ENCODE measurements at regions not wholly inside any gene's neighbourhood (a gene's known extent, or its start where the extent isn't known, plus 50 kb on each side); places are given as distances from the start of the nearest gene placed in this dataset.

- no peak for DNase-seq
- TF ChIP-seq CTCF (IDR thresholded peaks at IDR 0.05; ENCODE audit: low read depth, low read length): no peak
- H3K4me3 ChIP-seq (ENCODE audit: low read depth, low read length): no peak overlapping the region
Measured at GRCh38 chr2:128412181-128412871, 93.7 kb upstream of the HS6ST1 start.

GRCh38 chr2:128413014-128413717 lies 94.5 kb upstream of the HS6ST1 start:
- H3K4me3 ChIP-seq (ENCODE audit: low read depth, low read length): no peak overlapping the region

More at GRCh38 chr2:128412181-128412871, 93.7 kb upstream of the HS6ST1 start:
- Histone ChIP-seq H3K9me3 (no peaks in the 10 kb centered on the region), H3K36me3 (no peaks in the 10 kb centered on the region), H3K4me1 (peaks cover 13% of the 10 kb centered on the region), H3K27me3 (no peaks in the 10 kb centered on the region)

GRCh38 chr2:128413718-128414341 lies 95.2 kb upstream of the HS6ST1 start:
- H3K36me3 ChIP-seq: no peaks in the 10 kb centered on the region
- H3K4me3 ChIP-seq (ENCODE audit: low read depth, low read length): no peak overlapping the region
- no peak for TF ChIP-seq CTCF (IDR thresholded peaks at IDR 0.05; ENCODE audit: low read depth, low read length)
- H3K9me3 ChIP-seq: no peaks in the 10 kb centered on the region
- peak; percentile 50 for DNase-seq
- H3K27me3 ChIP-seq: no peaks in the 10 kb centered on the region
- H3K4me1 ChIP-seq: peaks cover 13% of the 10 kb centered on the region

More at GRCh38 chr2:128413014-128413717, 94.5 kb upstream of the HS6ST1 start:
- peaks cover 13% of the 10 kb centered on the region for H3K4me1 ChIP-seq
- no peak for TF ChIP-seq CTCF (IDR thresholded peaks at IDR 0.05; ENCODE audit: low read depth, low read length)
- DNase-seq: no peak
- no peaks in the 10 kb centered on the region for H3K27me3 ChIP-seq
- H3K9me3 ChIP-seq: no peaks in the 10 kb centered on the region
- H3K36me3 ChIP-seq: no peaks in the 10 kb centered on the region

GRCh38 chr2:128414351-128414750 lies 95.7 kb upstream of the HS6ST1 start:
- Histone ChIP-seq H3K4me1 (peaks cover 13% of the 10 kb centered on the region), H3K36me3 (no peaks in the 10 kb centered on the region), H3K27me3 (no peaks in the 10 kb centered on the region), H3K4me3 (ENCODE audit: low read depth, low read length) (no peak overlapping the region), H3K9me3 (no peaks in the 10 kb centered on the region)
- TF ChIP-seq CTCF (IDR thresholded peaks at IDR 0.05; ENCODE audit: low read depth, low read length): no peak
- no peak for DNase-seq

GRCh38 chr2:128414946-128415778 lies 96.5 kb upstream of the HS6ST1 start:
- no peaks in the 10 kb centered on the region for H3K9me3 ChIP-seq
- no peaks in the 10 kb centered on the region for H3K27me3 ChIP-seq
- peaks cover 14% of the 10 kb centered on the region for H3K4me1 ChIP-seq
- TF ChIP-seq CTCF (IDR thresholded peaks at IDR 0.05; ENCODE audit: low read depth, low read length): no peak
- DNase-seq: no peak
- H3K4me3 ChIP-seq (ENCODE audit: low read depth, low read length): no peak overlapping the region
- no peaks in the 10 kb centered on the region for H3K36me3 ChIP-seq
